Limb (tissue), 2 donors: ENCODE measurements at regions not wholly inside any gene's neighbourhood (a gene's known extent, or its start where the extent isn't known, plus 50 kb on each side); places are given as distances from the start of the nearest gene placed in this dataset.

Experiments used
- DNase-seq, 2 donors: peaks; one replicate each; pipeline ENCODE4 v3.0.0-alpha.2; 2016; ENCODE audit errors: extremely low spot score in 2 of 2

GRCh38 chr13:34001389-34001788 is 183.4 kb downstream of the RFC3 start:
- DNase-seq: no peak

GRCh38 chr13:34002141-34002540 is 184.2 kb downstream of the RFC3 start:
- no peak for DNase-seq

- no peak for DNase-seq
Observed at GRCh38 chr13:34002924-34003323, 185.0 kb downstream of the RFC3 start.

- no peak for DNase-seq
Observed at GRCh38 chr13:34003656-34004055, 185.7 kb downstream of the RFC3 start.

GRCh38 chr13:34004676-34005075 is 186.7 kb downstream of the RFC3 start:
- peak in 1 of 2 donors; percentile 67 for DNase-seq

- no peak for DNase-seq
Observed at GRCh38 chr13:34006011-34006410, 188.1 kb downstream of the RFC3 start.

GRCh38 chr13:34011552-34012085 is 193.7 kb downstream of the RFC3 start:
- no peak for DNase-seq

- no peak for DNase-seq
Observed at GRCh38 chr13:34012382-34012781, 194.4 kb downstream of the RFC3 start.

- DNase-seq: no peak
Observed at GRCh38 chr13:34013061-34013460, 195.1 kb downstream of the RFC3 start.

- no peak for DNase-seq
Observed at GRCh38 chr13:34017231-34017630, 199.3 kb downstream of the RFC3 start.

- no peak for DNase-seq
Observed at GRCh38 chr13:34019870-34020269, 201.9 kb downstream of the RFC3 start.

GRCh38 chr13:34020388-34020787 is 202.4 kb downstream of the RFC3 start:
- DNase-seq: no peak

- no peak for DNase-seq
Observed at GRCh38 chr13:34021619-34022018, 203.7 kb downstream of the RFC3 start.

- no peak for DNase-seq
Observed at GRCh38 chr13:34025746-34026145, 207.8 kb downstream of the RFC3 start.

GRCh38 chr13:34026308-34026707 is 208.4 kb downstream of the RFC3 start:
- DNase-seq: no peak

GRCh38 chr13:34028496-34029442 is 210.8 kb downstream of the RFC3 start:
- no peak for DNase-seq

- DNase-seq: no peak
Observed at GRCh38 chr13:34030782-34031181, 212.8 kb downstream of the RFC3 start.

GRCh38 chr13:34031610-34032009 is 213.7 kb downstream of the RFC3 start:
- no peak for DNase-seq

GRCh38 chr13:34034411-34034810 is 216.5 kb downstream of the RFC3 start:
- no peak for DNase-seq

- no peak for DNase-seq
Observed at GRCh38 chr13:34035178-34035577, 217.2 kb downstream of the RFC3 start.

GRCh38 chr13:34035676-34036325 is 217.9 kb downstream of the RFC3 start:
- no peak for DNase-seq
